ENCODE measurements at regions not wholly inside any gene's neighbourhood (a gene's known extent, or its start where the extent isn't known, plus 50 kb on each side); places are given as distances from the start of the nearest gene placed in this dataset.
"Not testable (repeated sequence)": the region's sequence is repeated elsewhere in the genome, so short reads cannot be mapped to it uniquely, and the experiment has no call there.

DNA sequence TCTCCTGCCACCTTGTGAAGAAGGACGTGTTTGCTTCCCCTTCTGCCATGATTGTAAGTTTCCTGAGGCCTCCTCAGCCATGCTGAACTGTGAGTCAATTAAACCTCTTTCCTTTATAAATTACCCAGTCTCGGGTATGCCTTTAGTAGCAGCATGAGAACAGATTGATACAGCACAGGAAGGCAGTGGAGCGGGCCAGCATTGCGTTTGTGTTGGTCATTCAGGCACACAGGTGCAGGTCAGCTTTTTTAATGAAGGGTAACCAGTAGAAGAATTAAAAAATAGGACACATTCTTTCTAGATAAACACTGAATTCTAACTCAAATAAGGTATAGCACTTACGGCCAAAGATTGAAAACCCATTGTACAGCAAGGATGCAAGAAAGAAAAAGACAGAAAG is 432.6 kb downstream of the BRD1 start:
- TF ChIP-seq, protein P1, sequence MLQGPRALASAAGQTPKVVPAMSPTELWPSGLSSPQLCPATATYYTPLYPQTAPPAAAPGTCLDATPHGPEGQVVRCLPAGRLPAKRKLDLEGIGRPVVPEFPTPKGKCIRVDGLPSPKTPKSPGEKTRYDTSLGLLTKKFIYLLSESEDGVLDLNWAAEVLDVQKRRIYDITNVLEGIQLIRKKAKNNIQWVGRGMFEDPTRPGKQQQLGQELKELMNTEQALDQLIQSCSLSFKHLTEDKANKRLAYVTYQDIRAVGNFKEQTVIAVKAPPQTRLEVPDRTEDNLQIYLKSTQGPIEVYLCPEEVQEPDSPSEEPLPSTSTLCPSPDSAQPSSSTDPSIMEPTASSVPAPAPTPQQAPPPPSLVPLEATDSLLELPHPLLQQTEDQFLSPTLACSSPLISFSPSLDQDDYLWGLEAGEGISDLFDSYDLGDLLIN (CRISPR knock-in tag; IDR thresholded peaks at IDR 0.05; ENCODE audit: borderline replicate concordance) = not testable (repeated sequence)
- TF ChIP-seq, protein P2, sequence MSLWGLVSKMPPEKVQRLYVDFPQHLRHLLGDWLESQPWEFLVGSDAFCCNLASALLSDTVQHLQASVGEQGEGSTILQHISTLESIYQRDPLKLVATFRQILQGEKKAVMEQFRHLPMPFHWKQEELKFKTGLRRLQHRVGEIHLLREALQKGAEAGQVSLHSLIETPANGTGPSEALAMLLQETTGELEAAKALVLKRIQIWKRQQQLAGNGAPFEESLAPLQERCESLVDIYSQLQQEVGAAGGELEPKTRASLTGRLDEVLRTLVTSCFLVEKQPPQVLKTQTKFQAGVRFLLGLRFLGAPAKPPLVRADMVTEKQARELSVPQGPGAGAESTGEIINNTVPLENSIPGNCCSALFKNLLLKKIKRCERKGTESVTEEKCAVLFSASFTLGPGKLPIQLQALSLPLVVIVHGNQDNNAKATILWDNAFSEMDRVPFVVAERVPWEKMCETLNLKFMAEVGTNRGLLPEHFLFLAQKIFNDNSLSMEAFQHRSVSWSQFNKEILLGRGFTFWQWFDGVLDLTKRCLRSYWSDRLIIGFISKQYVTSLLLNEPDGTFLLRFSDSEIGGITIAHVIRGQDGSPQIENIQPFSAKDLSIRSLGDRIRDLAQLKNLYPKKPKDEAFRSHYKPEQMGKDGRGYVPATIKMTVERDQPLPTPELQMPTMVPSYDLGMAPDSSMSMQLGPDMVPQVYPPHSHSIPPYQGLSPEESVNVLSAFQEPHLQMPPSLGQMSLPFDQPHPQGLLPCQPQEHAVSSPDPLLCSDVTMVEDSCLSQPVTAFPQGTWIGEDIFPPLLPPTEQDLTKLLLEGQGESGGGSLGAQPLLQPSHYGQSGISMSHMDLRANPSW (CRISPR knock-in tag; IDR thresholded peaks at IDR 0.05; ENCODE audit: borderline replicate concordance) = not testable (repeated sequence)
- not testable (repeated sequence) for TF ChIP-seq ZMAT3 (CRISPR knock-in tag; conservative IDR thresholded peaks at IDR 0.05); MIER2 (CRISPR knock-in tag; IDR thresholded peaks at IDR 0.05)
- TF ChIP-seq, protein P3, sequence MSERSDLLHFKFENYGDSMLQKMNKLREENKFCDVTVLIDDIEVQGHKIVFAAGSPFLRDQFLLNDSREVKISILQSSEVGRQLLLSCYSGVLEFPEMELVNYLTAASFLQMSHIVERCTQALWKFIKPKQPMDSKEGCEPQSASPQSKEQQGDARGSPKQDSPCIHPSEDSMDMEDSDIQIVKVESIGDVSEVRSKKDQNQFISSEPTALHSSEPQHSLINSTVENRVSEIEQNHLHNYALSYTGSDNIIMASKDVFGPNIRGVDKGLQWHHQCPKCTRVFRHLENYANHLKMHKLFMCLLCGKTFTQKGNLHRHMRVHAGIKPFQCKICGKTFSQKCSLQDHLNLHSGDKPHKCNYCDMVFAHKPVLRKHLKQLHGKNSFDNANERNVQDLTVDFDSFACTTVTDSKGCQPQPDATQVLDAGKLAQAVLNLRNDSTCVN (CRISPR knock-in tag; IDR thresholded peaks at IDR 0.05; ENCODE audit: borderline replicate concordance) = not testable (repeated sequence)

All from HepG2 (cell line).